ENCODE measurements at regions not wholly inside any gene's neighbourhood (a gene's known extent, or its start where the extent isn't known, plus 50 kb on each side); places are given as distances from the start of the nearest gene placed in this dataset.

- DNase-seq (ENCODE audit: low read depth) = no peak
- Histone ChIP-seq H3K4me3 (ENCODE audit: low read depth, low read length) (no peak overlapping the region), H3K27me3 (ENCODE audit: control insufficient read depth, insufficient read depth, low read length) (no peaks in the 10 kb centered on the region), H3K36me3 (ENCODE audit: control insufficient read depth, insufficient read depth, low read length) (no peaks in the 10 kb centered on the region)
- no peak for TF ChIP-seq CTCF (IDR thresholded peaks at IDR 0.05; ENCODE audit: insufficient read depth, low read length, poor library complexity, severe bottlenecking)
Observed at GRCh38 chr2:12979066-12979465, 262.3 kb downstream of the TRIB2 start.

GRCh38 chr2:12980817-12981216, 264.1 kb downstream of the TRIB2 start:
- H3K27me3 ChIP-seq (ENCODE audit: control insufficient read depth, insufficient read depth, low read length) = no peaks in the 10 kb centered on the region
- DNase-seq (ENCODE audit: low read depth) = no peak
- no peaks in the 10 kb centered on the region for H3K36me3 ChIP-seq (ENCODE audit: control insufficient read depth, insufficient read depth, low read length)
- H3K4me3 ChIP-seq (ENCODE audit: low read depth, low read length) = no peak overlapping the region
- no peak for TF ChIP-seq CTCF (IDR thresholded peaks at IDR 0.05; ENCODE audit: insufficient read depth, low read length, poor library complexity, severe bottlenecking)

GRCh38 chr2:12982149-12982584, 265.4 kb downstream of the TRIB2 start:
- no peaks in the 10 kb centered on the region for H3K36me3 ChIP-seq (ENCODE audit: control insufficient read depth, insufficient read depth, low read length)
- no peaks in the 10 kb centered on the region for H3K27me3 ChIP-seq (ENCODE audit: control insufficient read depth, insufficient read depth, low read length)
- no peak for TF ChIP-seq CTCF (IDR thresholded peaks at IDR 0.05; ENCODE audit: insufficient read depth, low read length, poor library complexity, severe bottlenecking)
- no peak for DNase-seq (ENCODE audit: low read depth)
- H3K4me3 ChIP-seq (ENCODE audit: low read depth, low read length) = no peak overlapping the region

GRCh38 chr2:12987246-12987645, 270.5 kb downstream of the TRIB2 start:
- Histone ChIP-seq H3K36me3 (ENCODE audit: control insufficient read depth, insufficient read depth, low read length) (no peaks in the 10 kb centered on the region), H3K4me3 (ENCODE audit: low read depth, low read length) (no peak overlapping the region), H3K27me3 (ENCODE audit: control insufficient read depth, insufficient read depth, low read length) (no peaks in the 10 kb centered on the region)
- DNase-seq (ENCODE audit: low read depth) = no peak
- no peak for TF ChIP-seq CTCF (IDR thresholded peaks at IDR 0.05; ENCODE audit: insufficient read depth, low read length, poor library complexity, severe bottlenecking)

- TF ChIP-seq CTCF (IDR thresholded peaks at IDR 0.05; ENCODE audit: insufficient read depth, low read length, poor library complexity, severe bottlenecking) = no peak
- no peaks in the 10 kb centered on the region for H3K27me3 ChIP-seq (ENCODE audit: control insufficient read depth, insufficient read depth, low read length)
- DNase-seq (ENCODE audit: low read depth) = no peak
- no peak overlapping the region for H3K4me3 ChIP-seq (ENCODE audit: low read depth, low read length)
- H3K36me3 ChIP-seq (ENCODE audit: control insufficient read depth, insufficient read depth, low read length) = no peaks in the 10 kb centered on the region
Observed at GRCh38 chr2:12988279-12988678, 271.5 kb downstream of the TRIB2 start.

GRCh38 chr2:12990523-12990922, 273.8 kb downstream of the TRIB2 start:
- Histone ChIP-seq H3K4me3 (ENCODE audit: low read depth, low read length) (no peak overlapping the region), H3K27me3 (ENCODE audit: control insufficient read depth, insufficient read depth, low read length) (no peaks in the 10 kb centered on the region), H3K36me3 (ENCODE audit: control insufficient read depth, insufficient read depth, low read length) (no peaks in the 10 kb centered on the region)
- peak; percentile 17 for TF ChIP-seq CTCF (IDR thresholded peaks at IDR 0.05; ENCODE audit: insufficient read depth, low read length, poor library complexity, severe bottlenecking)
- DNase-seq (ENCODE audit: low read depth) = no peak

All from kidney epithelial cell (primary cell).